K562 (cell line): ENCODE measurements at regions not wholly inside any gene's neighbourhood (a gene's known extent, or its start where the extent isn't known, plus 50 kb on each side); places are given as distances from the start of the nearest gene placed in this dataset.
A peak's percentile ranks its signal among the peaks of the same experiment; 100 is the strongest.

Source experiments
- CAMTA2 ChIP-seq: fragments of 250-450 bp; sonication (Bioruptor Pico); conservative IDR thresholded peaks from 2 replicates; pipeline ENCODE4 v1.5.1; 2022
- CEBPG ChIP-seq, 3 experiments: fragments of 200-800 bp in 1 of 3; sonication (Bioruptor generic) in 1 of 3; sonication (generic) in 1 of 3; formaldehyde crosslinking in 1 of 3; IDR thresholded peaks in 2 of 3; conservative IDR thresholded peaks in 1 of 3; 2 replicates each; pipeline versions ENCODE4 v1.6.1 to v1.8.0; 2016 to 2022; ENCODE audit warnings: missing compliant biosample characterization in 2 of 3, missing genetic modification characterization in 2 of 3, mild to moderate bottlenecking in 1 of 3, missing genetic modification reagents in 1 of 3
- CREBBP ChIP-seq: IDR thresholded peaks from one replicate; pipeline ENCODE4 v1.6.1; 2012; ENCODE audit warnings: low read depth, mild to moderate bottlenecking, control low read depth, inconsistent platforms, low read length
- EGR1 ChIP-seq: fragments of 450-650 bp; conservative IDR thresholded peaks from 2 replicates; pipeline ENCODE4 v1.6.1; 2017; ENCODE audit warnings: mild to moderate bottlenecking
- FOXA1 ChIP-seq: fragments of 450-650 bp; IDR thresholded peaks from 2 replicates; pipeline ENCODE4 v1.6.1; 2016; ENCODE audit warnings: mild to moderate bottlenecking, borderline replicate concordance
- KDM1A ChIP-seq, 2 experiments: fragments of 450-650 bp; IDR thresholded peaks; 2 replicates each; pipeline ENCODE4 v1.6.1; 2016; ENCODE audit warnings: mild to moderate bottlenecking in 2 of 2
- L3MBTL2 ChIP-seq: fragments of 450-650 bp; IDR thresholded peaks from 2 replicates; pipeline ENCODE4 v1.6.1; 2016; ENCODE audit warnings: mild to moderate bottlenecking, moderate library complexity
- RUNX1 ChIP-seq: sonication (generic); IDR thresholded peaks from 2 replicates; pipeline ENCODE4 v1.6.1; 2016; ENCODE audit warnings: antibody characterized with exemption, low read depth
- SIX5 ChIP-seq, 2 experiments: IDR thresholded peaks; 2 replicates each; pipeline ENCODE4 v1.6.1; 2011; ENCODE audit warnings: low read length in 2 of 2, borderline replicate concordance in 1 of 2, low read depth in 1 of 2, mild to moderate bottlenecking in 1 of 2, moderate library complexity in 1 of 2; ENCODE audit not compliant: insufficient read depth in 1 of 2
- TAF7 ChIP-seq: fragments of 450-650 bp; IDR thresholded peaks from 2 replicates; pipeline ENCODE4 v1.6.1; 2016; ENCODE audit warnings: missing genetic modification characterization, missing compliant biosample characterization
- TEAD1 ChIP-seq, 2 experiments: fragments of 450-650 bp in 1 of 2; sonication (generic) in 1 of 2; formaldehyde crosslinking; IDR thresholded peaks; 2 replicates each; pipeline versions ENCODE4 v1.4.0 to v1.8.0; 2020 to 2022; ENCODE audit warnings: mild to moderate bottlenecking in 2 of 2, missing genetic modification reagents in 1 of 2
- XRCC4 ChIP-seq: IDR thresholded peaks from one replicate; pipeline ENCODE4 v1.6.1; 2011; ENCODE audit not compliant: insufficient read depth, insufficient read length; ENCODE audit errors: extremely low read depth
- ZNF143 ChIP-seq: sonication (generic); formaldehyde crosslinking; IDR thresholded peaks from 2 replicates; pipeline ENCODE4 v1.9.0; 2022; ENCODE audit warnings: mild to moderate bottlenecking, missing genetic modification reagents
- ZNF324 ChIP-seq: fragments of 250-450 bp; sonication (Bioruptor Pico); IDR thresholded peaks from 2 replicates; pipeline ENCODE4 v1.4.0; 2020; ENCODE audit warnings: mild to moderate bottlenecking
- TF ChIP-seq, protein P1 (sequence below): fragments of 450-650 bp; formaldehyde crosslinking; IDR thresholded peaks from 2 replicates; pipeline ENCODE4 v1.4.0; 2020; ENCODE audit warnings: mild to moderate bottlenecking, mixed read lengths
- TF ChIP-seq, protein P2 (sequence below): sonication (generic); formaldehyde crosslinking; IDR thresholded peaks from 2 replicates; pipeline ENCODE4 v1.8.1; 2023; ENCODE audit warnings: mild to moderate bottlenecking, missing genetic modification reagents
- TF ChIP-seq, protein P3 (sequence below), 2 experiments: fragments of 450-650 bp in 1 of 2; sonication (generic) in 1 of 2; formaldehyde crosslinking in 1 of 2; IDR thresholded peaks in 1 of 2; conservative IDR thresholded peaks in 1 of 2; 2 replicates each; pipeline versions ENCODE4 v1.6.1 to v1.8.1; 2016 to 2023; ENCODE audit warnings: mild to moderate bottlenecking in 2 of 2, moderate library complexity in 2 of 2, inconsistent platforms in 1 of 2, missing genetic modification reagents in 1 of 2
- TF ChIP-seq, protein P4 (sequence below): conservative IDR thresholded peaks from 2 replicates; pipeline ENCODE4 v1.6.1; 2011; ENCODE audit warnings: low read depth, mild to moderate bottlenecking, low read length; ENCODE audit not compliant: control insufficient read depth
- TF ChIP-seq, protein P5 (sequence below), 2 experiments: IDR thresholded peaks in 1 of 2; conservative IDR thresholded peaks in 1 of 2; 2 replicates each; pipeline ENCODE4 v1.6.1; 2016; ENCODE audit warnings: low read depth in 2 of 2, mild to moderate bottlenecking in 1 of 2, missing compliant biosample characterization in 1 of 2, missing genetic modification characterization in 1 of 2, moderate library complexity in 1 of 2

- TF ChIP-seq, protein P1, sequence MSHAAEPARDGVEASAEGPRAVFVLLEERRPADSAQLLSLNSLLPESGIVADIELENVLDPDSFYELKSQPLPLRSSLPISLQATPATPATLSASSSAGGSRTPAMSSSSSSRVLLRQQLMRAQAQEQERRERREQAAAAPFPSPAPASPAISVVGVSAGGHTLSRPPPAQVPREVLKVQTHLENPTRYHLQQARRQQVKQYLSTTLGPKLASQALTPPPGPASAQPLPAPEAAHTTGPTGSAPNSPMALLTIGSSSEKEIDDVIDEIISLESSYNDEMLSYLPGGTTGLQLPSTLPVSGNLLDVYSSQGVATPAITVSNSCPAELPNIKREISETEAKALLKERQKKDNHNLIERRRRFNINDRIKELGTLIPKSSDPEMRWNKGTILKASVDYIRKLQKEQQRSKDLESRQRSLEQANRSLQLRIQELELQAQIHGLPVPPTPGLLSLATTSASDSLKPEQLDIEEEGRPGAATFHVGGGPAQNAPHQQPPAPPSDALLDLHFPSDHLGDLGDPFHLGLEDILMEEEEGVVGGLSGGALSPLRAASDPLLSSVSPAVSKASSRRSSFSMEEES, result peak; percentile 49
- TF ChIP-seq CREBBP (no peak), TAF7 (tag) (no peak), ZNF143 (CRISPR knock-in tag) (peak; percentile 65; the same call in 1 of the 2 replicates), SIX5 (IDR thresholded peaks at IDR 0.05; ENCODE audit: borderline replicate concordance in 1 of 2, insufficient read depth in 1 of 2, low read depth in 1 of 2, low read length in 2 of 2) (peak; percentile 21 to 25; a peak in 2 of 4 replicates), CAMTA2 (CRISPR knock-in tag) (no peak), KDM1A (IDR thresholded peaks at IDR 0.05) (no peak), ZNF324 (CRISPR knock-in tag) (no peak), L3MBTL2 (no peak), XRCC4 (no peak), EGR1 (no peak), RUNX1 (no peak), FOXA1 (no peak), TEAD1 (CRISPR knock-in tag; IDR thresholded peaks at IDR 0.05) (no peak), CEBPG (CRISPR knock-in tag; IDR thresholded peaks at IDR 0.05) (no peak), CEBPG (tag; conservative IDR thresholded peaks at IDR 0.05 in 1 of 2, IDR thresholded peaks at IDR 0.05 in 1 of 2) (peak in 1 of 2 experiments; percentile 71; a peak in 2 of 4 replicates)
- TF ChIP-seq, protein P2, sequence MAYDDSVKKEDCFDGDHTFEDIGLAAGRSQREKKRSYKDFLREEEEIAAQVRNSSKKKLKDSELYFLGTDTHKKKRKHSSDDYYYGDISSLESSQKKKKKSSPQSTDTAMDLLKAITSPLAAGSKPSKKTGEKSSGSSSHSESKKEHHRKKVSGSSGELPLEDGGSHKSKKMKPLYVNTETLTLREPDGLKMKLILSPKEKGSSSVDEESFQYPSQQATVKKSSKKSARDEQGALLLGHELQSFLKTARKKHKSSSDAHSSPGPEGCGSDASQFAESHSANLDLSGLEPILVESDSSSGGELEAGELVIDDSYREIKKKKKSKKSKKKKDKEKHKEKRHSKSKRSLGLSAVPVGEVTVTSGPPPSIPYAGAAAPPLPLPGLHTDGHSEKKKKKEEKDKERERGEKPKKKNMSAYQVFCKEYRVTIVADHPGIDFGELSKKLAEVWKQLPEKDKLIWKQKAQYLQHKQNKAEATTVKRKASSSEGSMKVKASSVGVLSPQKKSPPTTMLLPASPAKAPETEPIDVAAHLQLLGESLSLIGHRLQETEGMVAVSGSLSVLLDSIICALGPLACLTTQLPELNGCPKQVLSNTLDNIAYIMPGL, result no peak
- TF ChIP-seq, protein P3, sequence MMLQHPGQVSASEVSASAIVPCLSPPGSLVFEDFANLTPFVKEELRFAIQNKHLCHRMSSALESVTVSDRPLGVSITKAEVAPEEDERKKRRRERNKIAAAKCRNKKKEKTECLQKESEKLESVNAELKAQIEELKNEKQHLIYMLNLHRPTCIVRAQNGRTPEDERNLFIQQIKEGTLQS (IDR thresholded peaks at IDR 0.05), result 0 out of 2 replicates have a peak, but pooled peaks have one; percentile 40
- TF ChIP-seq, protein P3 (CRISPR knock-in tag; conservative IDR thresholded peaks at IDR 0.05), result no peak
- TF ChIP-seq, protein P4, sequence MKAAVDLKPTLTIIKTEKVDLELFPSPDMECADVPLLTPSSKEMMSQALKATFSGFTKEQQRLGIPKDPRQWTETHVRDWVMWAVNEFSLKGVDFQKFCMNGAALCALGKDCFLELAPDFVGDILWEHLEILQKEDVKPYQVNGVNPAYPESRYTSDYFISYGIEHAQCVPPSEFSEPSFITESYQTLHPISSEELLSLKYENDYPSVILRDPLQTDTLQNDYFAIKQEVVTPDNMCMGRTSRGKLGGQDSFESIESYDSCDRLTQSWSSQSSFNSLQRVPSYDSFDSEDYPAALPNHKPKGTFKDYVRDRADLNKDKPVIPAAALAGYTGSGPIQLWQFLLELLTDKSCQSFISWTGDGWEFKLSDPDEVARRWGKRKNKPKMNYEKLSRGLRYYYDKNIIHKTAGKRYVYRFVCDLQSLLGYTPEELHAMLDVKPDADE, result no peak
- TF ChIP-seq, protein P5, sequence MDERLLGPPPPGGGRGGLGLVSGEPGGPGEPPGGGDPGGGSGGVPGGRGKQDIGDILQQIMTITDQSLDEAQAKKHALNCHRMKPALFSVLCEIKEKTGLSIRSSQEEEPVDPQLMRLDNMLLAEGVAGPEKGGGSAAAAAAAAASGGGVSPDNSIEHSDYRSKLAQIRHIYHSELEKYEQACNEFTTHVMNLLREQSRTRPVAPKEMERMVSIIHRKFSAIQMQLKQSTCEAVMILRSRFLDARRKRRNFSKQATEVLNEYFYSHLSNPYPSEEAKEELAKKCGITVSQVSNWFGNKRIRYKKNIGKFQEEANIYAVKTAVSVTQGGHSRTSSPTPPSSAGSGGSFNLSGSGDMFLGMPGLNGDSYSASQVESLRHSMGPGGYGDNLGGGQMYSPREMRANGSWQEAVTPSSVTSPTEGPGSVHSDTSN (CRISPR knock-in tag; IDR thresholded peaks at IDR 0.05; ENCODE audit: low read depth), result no peak
- TF ChIP-seq, protein P5 (tag; conservative IDR thresholded peaks at IDR 0.05; ENCODE audit: low read depth), result no peak
These were observed 134.0 kb upstream of the SERTAD2 start (continued) for GRCh38 chr2:64787698-64788097.
